SK-N-SH (cell line): ENCODE measurements at regions not wholly inside any gene's neighbourhood (a gene's known extent, or its start where the extent isn't known, plus 50 kb on each side); places are given as distances from the start of the nearest gene placed in this dataset.

Experiments
- CTCF ChIA-PET: fragments of 300-600, 350-600 bp; formaldehyde crosslinking; extraction: SDS; loops from one replicate; lab custom pipeline; 2021; lab: Yijun Ruan, JAX
- POLR2A ChIA-PET: fragments of 350-600 bp; sonication (Branson Sonifier 250); formaldehyde crosslinking; extraction: SDS; loops from one replicate; lab custom pipeline; 2020; ENCODE audit warnings: antibody characterized with exemption, inconsistent platforms; lab: Yijun Ruan, JAX
- DNase-seq: peaks from one replicate; pipeline ENCODE4 v3.0.0; 2012
- H2AFZ ChIP-seq: fragments of 200-600 bp; sonication (generic); 2 replicates; pipeline ENCODE4 v1.8.1; 2016; ENCODE audit warnings: antibody characterized with exemption, mild to moderate bottlenecking, low read depth
- H3F3A ChIP-seq: fragments of 200-600 bp; sonication (generic); replicated peaks from 2 replicates; pipeline ENCODE3; 2016; ENCODE audit warnings: antibody characterized with exemption, mild to moderate bottlenecking; ENCODE audit not compliant: insufficient read depth
- H3K27ac ChIP-seq, 2 experiments: fragments of 200-500 bp in 1 of 2; fragments of 200-600 bp in 1 of 2; sonication (Bioruptor generic) in 1 of 2; sonication (generic), shearing (Covaris generic) in 1 of 2; 2 replicates each; pipeline versions ENCODE4 v1.5.1 to v1.6.1; 2014 to 2016; ENCODE audit warnings: low read depth in 2 of 2, inconsistent platforms in 1 of 2, low read length in 1 of 2, mild to moderate bottlenecking in 1 of 2, mixed read lengths in 1 of 2
- H3K27me3 ChIP-seq: fragments of 200-600 bp; sonication (generic), shearing (Covaris generic); 2 replicates; pipeline ENCODE4 v1.6.1; 2016; ENCODE audit warnings: mixed run types; ENCODE audit not compliant: insufficient read depth
- H3K36me3 ChIP-seq, 2 experiments: fragments of 200-500 bp in 1 of 2; fragments of 200-600 bp in 1 of 2; sonication (Bioruptor generic) in 1 of 2; sonication (generic) in 1 of 2; replicated peaks in 1 of 2; 2 replicates each; pipeline versions ENCODE3 to v1.5.1; 2014 to 2016; ENCODE audit warnings: low read length in 1 of 2, mild to moderate bottlenecking in 1 of 2; ENCODE audit not compliant: insufficient read depth in 2 of 2, control insufficient read depth in 1 of 2
- H3K4me1 ChIP-seq, 2 experiments: fragments of 200-500 bp in 1 of 2; fragments of 200-600 bp in 1 of 2; sonication (Bioruptor generic) in 1 of 2; sonication (generic), shearing (Covaris generic) in 1 of 2; 2 replicates each; pipeline versions ENCODE4 v1.5.1 to v1.6.1; 2014 to 2016; ENCODE audit warnings: low read depth in 1 of 2, low read length in 1 of 2, mixed run types in 1 of 2; ENCODE audit not compliant: insufficient read depth in 2 of 2, control insufficient read depth in 1 of 2
- H3K4me2 ChIP-seq: fragments of 200-600 bp; sonication (generic), shearing (Covaris generic); 2 replicates; pipeline ENCODE4 v1.6.1; 2017; ENCODE audit warnings: mixed run types
- H3K4me3 ChIP-seq, 2 experiments: fragments of 200-500 bp in 1 of 2; fragments of 200-600 bp in 1 of 2; sonication (Bioruptor generic) in 1 of 2; sonication (generic), shearing (Covaris generic) in 1 of 2; 2 replicates each; pipeline versions ENCODE4 v1.5.1 to v1.8.1; 2014 to 2016; ENCODE audit warnings: low read depth in 2 of 2, inconsistent platforms in 1 of 2, low read length in 1 of 2, mild to moderate bottlenecking in 1 of 2, mixed read lengths in 1 of 2, moderate library complexity in 1 of 2
- H3K79me2 ChIP-seq: fragments of 200-600 bp; sonication (generic); 2 replicates; pipeline ENCODE4 v1.8.1; 2017; ENCODE audit warnings: mild to moderate bottlenecking; ENCODE audit not compliant: insufficient read depth
- H3K9ac ChIP-seq: fragments of 200-600 bp; sonication (generic); 2 replicates; pipeline ENCODE4 v1.6.1; 2017; ENCODE audit warnings: mixed run types
- H3K9me2 ChIP-seq: fragments of 200-600 bp; sonication (generic); 2 replicates; pipeline ENCODE4 v1.6.1; 2017; ENCODE audit warnings: mixed run types
- H3K9me3 ChIP-seq: fragments of 200-600 bp; sonication (generic); 2 replicates; pipeline ENCODE4 v1.6.1; 2017; ENCODE audit warnings: mixed run types, mild to moderate bottlenecking, moderate library complexity
- H4K20me1 ChIP-seq: fragments of 200-600 bp; sonication (generic); 2 replicates; pipeline ENCODE4 v1.6.1; 2017; ENCODE audit warnings: mild to moderate bottlenecking, mixed run types; ENCODE audit not compliant: insufficient read depth
- CHD2 ChIP-seq: fragments of 150-350 bp; IDR thresholded peaks from 2 replicates; pipeline ENCODE4 v1.6.1; 2018; ENCODE audit warnings: low read length; ENCODE audit not compliant: partially characterized antibody
- ELF1 ChIP-seq: IDR thresholded peaks from 2 replicates; pipeline ENCODE4 v1.4.0; 2012
- EP300 ChIP-seq, 2 experiments: IDR thresholded peaks; 2 replicates each; pipeline versions ENCODE4 v1.4.0 to v1.6.1; 2012; ENCODE audit warnings: borderline replicate concordance in 1 of 2, low read depth in 1 of 2, low read length in 1 of 2
- GABPA ChIP-seq: IDR thresholded peaks from 2 replicates; pipeline ENCODE4 v1.4.0; 2012; ENCODE audit warnings: low read depth, mild to moderate bottlenecking
- GATA2 ChIP-seq: sonication (generic); formaldehyde crosslinking; IDR thresholded peaks from 2 replicates; pipeline ENCODE4 v1.5.0; 2020; ENCODE audit warnings: mild to moderate bottlenecking, missing genetic modification reagents
- MAX ChIP-seq: IDR thresholded peaks from 2 replicates; pipeline ENCODE4 v1.4.0; 2012; ENCODE audit warnings: low read depth
- MEF2A ChIP-seq: IDR thresholded peaks from 2 replicates; pipeline ENCODE4 v1.4.0; 2012; ENCODE audit warnings: low read depth, borderline replicate concordance
- RAD21 ChIP-seq: IDR thresholded peaks from 2 replicates; pipeline ENCODE4 v1.6.1; 2012; ENCODE audit warnings: mild to moderate bottlenecking, low read length
- SIN3A ChIP-seq: IDR thresholded peaks from 2 replicates; pipeline ENCODE4 v1.6.1; 2012; ENCODE audit warnings: low read depth, mild to moderate bottlenecking, low read length, moderate library complexity, borderline replicate concordance
- SMC3 ChIP-seq: IDR thresholded peaks from 2 replicates; pipeline ENCODE4 v1.6.1; 2012; ENCODE audit warnings: low read depth, low read length, improper control_type of control experiment
- TCF12 ChIP-seq: IDR thresholded peaks from 2 replicates; pipeline ENCODE4 v1.4.0; 2012
- TEAD4 ChIP-seq: IDR thresholded peaks from 2 replicates; pipeline ENCODE4 v1.4.0; 2012; ENCODE audit warnings: mild to moderate bottlenecking, borderline replicate concordance; ENCODE audit not compliant: insufficient read depth
- WGBS: methylation state at CpG from one replicate; pipeline ENCODE4 v1.1.6; 2017; ENCODE audit warnings: low lambda C conversion rate; 5-methylcytosine and 5-hydroxymethylcytosine counted together
- TF ChIP-seq, protein P1 (sequence below): IDR thresholded peaks from 2 replicates; pipeline ENCODE4 v1.4.0; 2012; ENCODE audit warnings: low read depth, borderline replicate concordance

- H2AFZ ChIP-seq: no peak overlapping the region
- no peaks in the 10 kb centered on the region for H3K79me2 ChIP-seq
- POLR2A ChIA-PET: no interaction called here
- peaks cover 0 to 6% of the 10 kb centered on the region in 2 experiments for H3K36me3 ChIP-seq
- CTCF ChIA-PET: no interaction called here
- no peaks in the 10 kb centered on the region for H3K9me2 ChIP-seq
- H3F3A ChIP-seq: no peaks in the 10 kb centered on the region
- H3K27me3 ChIP-seq: no peaks in the 10 kb centered on the region
- DNase-seq: no peak
- H3K4me1 ChIP-seq: no peaks in the 10 kb centered on the region
- H3K9me3 ChIP-seq: no peaks in the 10 kb centered on the region; the same call in 1 of the 2 replicates
- H3K4me3 ChIP-seq: no peak overlapping the region
- no peaks in the 10 kb centered on the region for H4K20me1 ChIP-seq
- no peak overlapping the region for H3K27ac ChIP-seq
- H3K9ac ChIP-seq: no peak overlapping the region
- H3K4me2 ChIP-seq: no peak overlapping the region
- no peak for TF ChIP-seq CHD2
- TF ChIP-seq GATA2 (CRISPR knock-in tag): no peak
- no peak for TF ChIP-seq RAD21
- no peak for TF ChIP-seq SMC3
- TF ChIP-seq ELF1: no peak
These were observed 108.9 kb upstream of the RFX8 start for GRCh38 chr2:101583861-101584260.

DNA sequence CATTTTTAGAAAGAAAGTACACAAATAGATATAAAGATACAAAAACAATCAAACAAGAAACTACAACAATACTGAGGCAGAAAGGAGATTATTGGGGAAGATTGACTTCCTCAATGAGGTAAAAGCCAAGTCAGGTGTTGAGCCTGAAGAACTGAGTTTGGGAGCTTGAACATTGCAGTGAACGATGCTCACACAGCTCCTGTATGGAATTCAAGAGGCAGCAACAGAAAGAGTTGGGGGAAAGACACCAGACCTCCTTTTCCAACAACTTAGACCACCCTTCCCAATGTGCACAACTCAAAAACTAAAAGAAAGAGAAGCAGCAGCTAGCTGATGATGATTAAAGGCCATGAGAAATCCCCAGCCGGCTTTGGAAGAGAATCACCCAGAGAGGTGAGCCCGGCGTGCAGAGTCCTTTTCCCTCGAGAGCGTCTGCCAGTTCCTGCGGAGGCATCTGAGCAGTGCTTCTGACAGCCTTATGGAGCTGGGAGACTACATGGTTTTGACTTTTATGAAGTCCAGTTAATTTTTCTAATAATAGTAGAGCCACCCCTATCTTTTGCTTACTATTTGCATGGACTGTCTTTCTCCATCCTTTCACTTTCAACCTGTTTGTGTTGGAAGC, 106.9 kb upstream of the RFX8 start:
- Histone ChIP-seq H4K20me1 (no peaks in the 10 kb centered on the region), H3K79me2 (no peaks in the 10 kb centered on the region), H3K9ac (no peak overlapping the region), H3K27ac (no peak overlapping the region), H3K27me3 (no peaks in the 10 kb centered on the region), H3K9me3 (no peaks in the 10 kb centered on the region), H3K4me2 (no peak overlapping the region), H3K9me2 (no peaks in the 10 kb centered on the region)
- CTCF ChIA-PET: no interaction called here
- DNase-seq: no peak
- 77% methylated on average over 7 of the region's 7 CpGs for WGBS
- no peak for TF ChIP-seq MAX
- TF ChIP-seq, protein P1, sequence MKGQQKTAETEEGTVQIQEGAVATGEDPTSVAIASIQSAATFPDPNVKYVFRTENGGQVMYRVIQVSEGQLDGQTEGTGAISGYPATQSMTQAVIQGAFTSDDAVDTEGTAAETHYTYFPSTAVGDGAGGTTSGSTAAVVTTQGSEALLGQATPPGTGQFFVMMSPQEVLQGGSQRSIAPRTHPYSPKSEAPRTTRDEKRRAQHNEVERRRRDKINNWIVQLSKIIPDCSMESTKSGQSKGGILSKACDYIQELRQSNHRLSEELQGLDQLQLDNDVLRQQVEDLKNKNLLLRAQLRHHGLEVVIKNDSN: no peak
- TF ChIP-seq RAD21: no peak
- no peak for TF ChIP-seq CHD2
- no peak for TF ChIP-seq MEF2A
- no peak for TF ChIP-seq GABPA
- TF ChIP-seq SIN3A: no peak
- TF ChIP-seq TCF12: no peak
- TF ChIP-seq GATA2 (CRISPR knock-in tag): no peak
- no peak for TF ChIP-seq TEAD4
- TF ChIP-seq EP300 (IDR thresholded peaks at IDR 0.05; ENCODE audit: borderline replicate concordance in 1 of 2, low read depth in 1 of 2, low read length in 1 of 2): no peak
- TF ChIP-seq, all 33 proteins: peak for 0
- Histone ChIP-seq H3F3A (peaks cover 4% of the 10 kb centered on the region), H3K36me3 (peaks cover 0 to 6% of the 10 kb centered on the region in 2 experiments), H3K4me1 (no peaks in the 10 kb centered on the region), H3K4me3 (no peak overlapping the region), H2AFZ (no peak overlapping the region)
- POLR2A ChIA-PET: no interaction called here
